HEK293 (cell line): ENCODE measurements at regions not wholly inside any gene's neighbourhood (a gene's known extent, or its start where the extent isn't known, plus 50 kb on each side); places are given as distances from the start of the nearest gene placed in this dataset.

Experiments
- GLIS2 ChIP-seq: fragments of 450-650 bp; formaldehyde crosslinking; IDR thresholded peaks from 2 replicates; pipeline ENCODE4 v1.5.1; 2016; ENCODE audit warnings: missing biosample characterization, missing genetic modification characterization
- TCF7L2 ChIP-seq: IDR thresholded peaks from 2 replicates; pipeline ENCODE4 v1.6.1; 2011; ENCODE audit warnings: low read depth, mild to moderate bottlenecking, inconsistent platforms, low read length, moderate library complexity, borderline replicate concordance
- ZNF114 ChIP-seq: fragments of 450-650 bp; formaldehyde crosslinking; IDR thresholded peaks from 2 replicates; pipeline ENCODE4 v1.5.0; 2017; ENCODE audit warnings: missing biosample characterization, missing genetic modification characterization
- ZNF311 ChIP-seq: fragments of 450-650 bp; formaldehyde crosslinking; IDR thresholded peaks from 2 replicates; pipeline ENCODE4 v1.5.1; 2017; ENCODE audit warnings: missing biosample characterization, missing genetic modification characterization, borderline replicate concordance
- ZNF416 ChIP-seq: fragments of 450-650 bp; formaldehyde crosslinking; IDR thresholded peaks from 2 replicates; pipeline ENCODE4 v1.5.1; 2016; ENCODE audit warnings: missing biosample characterization, missing genetic modification characterization
- ZSCAN30 ChIP-seq: fragments of 450-650 bp; IDR thresholded peaks from 2 replicates; pipeline ENCODE4 v1.5.1; 2018; ENCODE audit warnings: missing biosample characterization, mild to moderate bottlenecking, missing genetic modification characterization, moderate library complexity
- TF ChIP-seq, protein P1 (sequence below): fragments of 450-650 bp; formaldehyde crosslinking; IDR thresholded peaks from 2 replicates; pipeline ENCODE4 v1.5.1; 2016; ENCODE audit warnings: missing biosample characterization, missing genetic modification characterization
- TF ChIP-seq, protein P2 (sequence below): fragments of 450-650 bp; formaldehyde crosslinking; IDR thresholded peaks from 2 replicates; pipeline ENCODE4; 2016; ENCODE audit warnings: missing biosample characterization, missing genetic modification characterization

DNA sequence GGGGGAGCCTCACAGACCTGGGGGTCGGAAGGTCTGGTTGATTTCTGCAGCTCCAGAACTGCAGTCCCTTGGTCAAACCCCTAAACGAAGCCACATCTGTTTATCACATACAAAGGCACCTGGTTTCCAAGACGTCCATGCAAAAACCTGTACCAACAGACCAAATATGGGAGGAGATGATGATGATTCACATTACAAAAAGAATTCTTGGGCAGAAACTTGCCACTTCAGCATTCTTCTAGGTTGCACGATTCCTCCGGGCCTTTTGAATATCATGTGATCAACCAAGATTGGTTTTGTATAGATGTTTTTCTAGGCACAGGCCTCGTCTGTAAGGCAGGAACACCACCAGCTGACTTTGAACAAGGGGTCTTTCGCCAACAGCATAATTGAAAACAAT is 466.3 kb downstream of the SOX9 start:
- TF ChIP-seq, protein P1, sequence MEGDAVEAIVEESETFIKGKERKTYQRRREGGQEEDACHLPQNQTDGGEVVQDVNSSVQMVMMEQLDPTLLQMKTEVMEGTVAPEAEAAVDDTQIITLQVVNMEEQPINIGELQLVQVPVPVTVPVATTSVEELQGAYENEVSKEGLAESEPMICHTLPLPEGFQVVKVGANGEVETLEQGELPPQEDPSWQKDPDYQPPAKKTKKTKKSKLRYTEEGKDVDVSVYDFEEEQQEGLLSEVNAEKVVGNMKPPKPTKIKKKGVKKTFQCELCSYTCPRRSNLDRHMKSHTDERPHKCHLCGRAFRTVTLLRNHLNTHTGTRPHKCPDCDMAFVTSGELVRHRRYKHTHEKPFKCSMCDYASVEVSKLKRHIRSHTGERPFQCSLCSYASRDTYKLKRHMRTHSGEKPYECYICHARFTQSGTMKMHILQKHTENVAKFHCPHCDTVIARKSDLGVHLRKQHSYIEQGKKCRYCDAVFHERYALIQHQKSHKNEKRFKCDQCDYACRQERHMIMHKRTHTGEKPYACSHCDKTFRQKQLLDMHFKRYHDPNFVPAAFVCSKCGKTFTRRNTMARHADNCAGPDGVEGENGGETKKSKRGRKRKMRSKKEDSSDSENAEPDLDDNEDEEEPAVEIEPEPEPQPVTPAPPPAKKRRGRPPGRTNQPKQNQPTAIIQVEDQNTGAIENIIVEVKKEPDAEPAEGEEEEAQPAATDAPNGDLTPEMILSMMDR (tag by site-specific recombination), result no peak
- TF ChIP-seq ZSCAN30 (tag by site-specific recombination) (no peak), ZNF416 (tag by site-specific recombination) (no peak), ZNF311 (tag by site-specific recombination) (no peak), GLIS2 (tag by site-specific recombination) (no peak), ZNF114 (tag by site-specific recombination) (no peak), TCF7L2 (no peak)
- TF ChIP-seq, protein P2, sequence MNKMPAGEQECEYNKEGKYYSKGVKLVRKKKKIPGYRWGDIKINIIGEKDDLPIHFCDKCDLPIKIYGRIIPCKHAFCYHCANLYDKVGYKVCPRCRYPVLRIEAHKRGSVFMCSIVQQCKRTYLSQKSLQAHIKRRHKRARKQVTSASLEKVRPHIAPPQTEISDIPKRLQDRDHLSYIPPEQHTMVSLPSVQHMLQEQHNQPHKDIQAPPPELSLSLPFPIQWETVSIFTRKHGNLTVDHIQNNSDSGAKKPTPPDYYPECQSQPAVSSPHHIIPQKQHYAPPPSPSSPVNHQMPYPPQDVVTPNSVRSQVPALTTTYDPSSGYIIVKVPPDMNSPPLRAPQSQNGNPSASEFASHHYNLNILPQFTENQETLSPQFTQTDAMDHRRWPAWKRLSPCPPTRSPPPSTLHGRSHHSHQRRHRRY (tag by site-specific recombination), result no peak
